Endothelial cell of umbilical vein (primary cell): ENCODE measurements at regions not wholly inside any gene's neighbourhood (a gene's known extent, or its start where the extent isn't known, plus 50 kb on each side); places are given as distances from the start of the nearest gene placed in this dataset.
"Not testable (repeated sequence)": the region's sequence is repeated elsewhere in the genome, so short reads cannot be mapped to it uniquely, and the experiment has no call there.

Source experiments
- BruUV-seq: library from RNA; stranded (reverse); fragments of 400-500 nt; replicated peaks from 2 replicates; lab custom pipeline; 2021; lab: Mats Ljungman, UMichigan
- CTCF ChIA-PET: fragments of 300-600, 350-600 bp; sonication (Branson Sonifier 250); formaldehyde crosslinking; loops from one replicate; lab custom pipeline; 2021; ENCODE audit warnings: antibody characterized with exemption, inconsistent platforms; lab: Charles Lee
- POLR2A ChIA-PET: fragments of 300-600, 350-600 bp; sonication (Branson Sonifier 250); formaldehyde crosslinking; loops from one replicate; lab custom pipeline; 2021; ENCODE audit warnings: antibody characterized with exemption, inconsistent platforms; lab: Charles Lee
- DNase-seq: peaks from one replicate; pipeline ENCODE4 v3.0.0-alpha.2; 2011; ENCODE audit warnings: low read depth, low spot score
- FAIRE-seq: peaks from 2 replicates; lab custom pipeline; 2011; peaks lifted over from hg19 to GRCh38; lab: Jason Lieb, UNC
- H2AFZ ChIP-seq: 2 replicates; pipeline ENCODE4 v1.6.0; 2012; ENCODE audit warnings: low read depth, low read length, control low read depth, inconsistent platforms
- H3K27ac ChIP-seq: 2 replicates; pipeline ENCODE4 v1.5.1; 2011; ENCODE audit warnings: low read depth, mild to moderate bottlenecking, control low read depth, low read length, moderate library complexity; ENCODE audit not compliant: insufficient read depth
- H3K27me3 ChIP-seq, 2 experiments: 2 replicates each; pipeline versions ENCODE4 v1.6.0 to v1.6.1; 2011; ENCODE audit warnings: low read length in 2 of 2, mixed read lengths in 1 of 2; ENCODE audit not compliant: control insufficient read depth in 2 of 2, insufficient read depth in 2 of 2
- H3K36me3 ChIP-seq, 2 experiments: 2 replicates in 1 of 2; 3 replicates in 1 of 2; pipeline ENCODE4 v1.5.1; 2011; ENCODE audit warnings: low read length in 2 of 2, mild to moderate bottlenecking in 1 of 2, moderate library complexity in 1 of 2; ENCODE audit not compliant: control insufficient read depth in 2 of 2, insufficient read depth in 2 of 2; ENCODE audit errors: extremely low read depth in 1 of 2
- H3K4me1 ChIP-seq: 3 replicates; pipeline ENCODE4 v1.5.1; 2011; ENCODE audit warnings: mild to moderate bottlenecking, low read length; ENCODE audit not compliant: control insufficient read depth, insufficient read depth; ENCODE audit errors: extremely low read depth
- H3K4me2 ChIP-seq: 2 replicates; pipeline ENCODE4 v1.6.1; 2011; ENCODE audit warnings: low read length, control low read depth, mixed read lengths; ENCODE audit not compliant: insufficient read depth
- H3K4me3 ChIP-seq, 3 experiments: fragments of 200-600 bp in 1 of 3; sonication (generic), shearing (Covaris generic) in 1 of 3; replicated peaks in 1 of 3; 2 replicates each; pipeline ENCODE4 v1.5.1; 2011 to 2016; ENCODE audit warnings: control low read depth in 3 of 3, low read length in 3 of 3, mild to moderate bottlenecking in 2 of 3, inconsistent platforms in 1 of 3, low read depth in 1 of 3, moderate library complexity in 1 of 3; ENCODE audit not compliant: insufficient read depth in 1 of 3
- H3K79me2 ChIP-seq: 2 replicates; pipeline ENCODE4 v1.6.0; 2012; ENCODE audit warnings: low read length, inconsistent platforms; ENCODE audit not compliant: control insufficient read depth, insufficient read depth
- H3K9ac ChIP-seq: replicated peaks from 2 replicates; pipeline ENCODE3; 2011; ENCODE audit warnings: low read length, control low read depth; ENCODE audit not compliant: insufficient read depth; ENCODE audit errors: extremely low read depth
- H3K9me1 ChIP-seq: replicated peaks from 3 replicates; pipeline ENCODE4 v1.6.0; 2011; ENCODE audit warnings: mild to moderate bottlenecking, low read length; ENCODE audit not compliant: control insufficient read depth, insufficient read depth; ENCODE audit errors: extremely low read depth
- H3K9me3 ChIP-seq: replicated peaks from 2 replicates; pipeline ENCODE4 v1.5.1; 2012; ENCODE audit warnings: low read length, inconsistent platforms; ENCODE audit not compliant: control insufficient read depth, insufficient read depth
- H4K20me1 ChIP-seq: replicated peaks from 2 replicates; pipeline ENCODE3; 2011; ENCODE audit warnings: mild to moderate bottlenecking, low read length; ENCODE audit not compliant: control insufficient read depth, insufficient read depth; ENCODE audit errors: extremely low read depth
- FOS ChIP-seq: IDR thresholded peaks from 2 replicates; pipeline ENCODE4 v1.6.1; 2011; ENCODE audit warnings: mild to moderate bottlenecking, low read length, moderate library complexity, borderline replicate concordance; ENCODE audit not compliant: insufficient read depth
- JUN ChIP-seq: IDR thresholded peaks from 2 replicates; pipeline ENCODE4 v1.6.1; 2011; ENCODE audit warnings: borderline replicate concordance, low read depth; ENCODE audit not compliant: insufficient read length, insufficient read depth
- MYC ChIP-seq: IDR thresholded peaks from one replicate; pipeline ENCODE4 v1.6.1; 2011; ENCODE audit warnings: mild to moderate bottlenecking, low read depth, low read length
- POLR2A ChIP-seq: IDR thresholded peaks from 2 replicates; pipeline ENCODE4 v1.6.1; 2012; ENCODE audit warnings: low read depth, mild to moderate bottlenecking, control low read depth, low read length
- POLR2AphosphoS5 ChIP-seq: IDR thresholded peaks from 2 replicates; pipeline ENCODE4 v1.6.1; 2012; ENCODE audit warnings: low read depth, mild to moderate bottlenecking, control low read depth, low read length, moderate library complexity; ENCODE audit not compliant: insufficient read depth
- dilution Hi-C: fragments of 300-500 bp; cut with MboI; formaldehyde crosslinking; loops from one replicate; pipeline ENCODE4 v1.15.0; 2019; ENCODE audit warnings: low sequenced_read_pairs; ENCODE audit not compliant: extremely low pct_ligation_motif_present
- intact Hi-C: fragments of 100-400 bp; cut with micrococcal nuclease; formaldehyde crosslinking; loops from one replicate; pipeline ENCODE4 v1.10.0; 2022
- TF ChIP-seq, protein P1 (sequence below), 2 donors: IDR thresholded peaks; 1 replicate in 1 of 2; 2 replicates in 1 of 2; pipeline ENCODE4 v1.5.1; 2011; ENCODE audit warnings: low read length in 2 of 2, mild to moderate bottlenecking in 2 of 2, moderate library complexity in 2 of 2, control low read depth in 1 of 2, inconsistent platforms in 1 of 2, low read depth in 1 of 2; ENCODE audit not compliant: insufficient read depth in 1 of 2; ENCODE audit errors: extremely low read depth in 1 of 2
- TF ChIP-seq, protein P2 (sequence below): IDR thresholded peaks from 2 replicates; pipeline ENCODE4 v1.6.1; 2011; ENCODE audit not compliant: insufficient read depth, insufficient read length

DNA sequence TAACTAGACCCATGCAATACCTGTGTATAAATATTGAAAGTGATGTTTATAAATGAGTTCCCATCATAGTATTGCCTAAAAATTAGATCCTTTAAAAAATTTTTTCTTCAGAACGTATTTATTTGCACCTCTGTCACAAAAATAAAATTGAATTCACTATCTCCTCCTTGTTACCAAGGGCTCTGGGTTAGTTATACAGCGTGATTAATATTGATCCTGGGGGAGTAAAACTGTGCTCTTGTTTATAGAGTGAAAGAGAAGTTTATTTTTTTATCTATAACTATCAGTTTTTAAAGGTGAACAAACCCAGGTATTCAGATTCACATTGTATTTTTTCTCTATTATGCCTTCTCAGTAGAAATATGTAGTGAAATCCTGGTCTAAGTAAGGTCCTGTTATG lies 458.5 kb downstream of the CPS1 start:
- no peak overlapping the region for H3K9ac ChIP-seq
- H3K4me3 ChIP-seq, result no peak overlapping the region
- dilution Hi-C loops, result no loop called here
- BruUV-seq, result no TSS peak
- H3K79me2 ChIP-seq, result no peaks in the 10 kb centered on the region
- FAIRE-seq, result no peak
- no peak for DNase-seq
- intact Hi-C loops, result no loop called here
- H3K9me1 ChIP-seq, result no peaks in the 10 kb centered on the region
- no peaks in the 10 kb centered on the region for H3K36me3 ChIP-seq
- no peaks in the 10 kb centered on the region for H4K20me1 ChIP-seq
- no peak overlapping the region for H3K27ac ChIP-seq
- H3K4me1 ChIP-seq, result no peaks in the 10 kb centered on the region
- TF ChIP-seq, protein P1, sequence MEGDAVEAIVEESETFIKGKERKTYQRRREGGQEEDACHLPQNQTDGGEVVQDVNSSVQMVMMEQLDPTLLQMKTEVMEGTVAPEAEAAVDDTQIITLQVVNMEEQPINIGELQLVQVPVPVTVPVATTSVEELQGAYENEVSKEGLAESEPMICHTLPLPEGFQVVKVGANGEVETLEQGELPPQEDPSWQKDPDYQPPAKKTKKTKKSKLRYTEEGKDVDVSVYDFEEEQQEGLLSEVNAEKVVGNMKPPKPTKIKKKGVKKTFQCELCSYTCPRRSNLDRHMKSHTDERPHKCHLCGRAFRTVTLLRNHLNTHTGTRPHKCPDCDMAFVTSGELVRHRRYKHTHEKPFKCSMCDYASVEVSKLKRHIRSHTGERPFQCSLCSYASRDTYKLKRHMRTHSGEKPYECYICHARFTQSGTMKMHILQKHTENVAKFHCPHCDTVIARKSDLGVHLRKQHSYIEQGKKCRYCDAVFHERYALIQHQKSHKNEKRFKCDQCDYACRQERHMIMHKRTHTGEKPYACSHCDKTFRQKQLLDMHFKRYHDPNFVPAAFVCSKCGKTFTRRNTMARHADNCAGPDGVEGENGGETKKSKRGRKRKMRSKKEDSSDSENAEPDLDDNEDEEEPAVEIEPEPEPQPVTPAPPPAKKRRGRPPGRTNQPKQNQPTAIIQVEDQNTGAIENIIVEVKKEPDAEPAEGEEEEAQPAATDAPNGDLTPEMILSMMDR (IDR thresholded peaks at IDR 0.05; ENCODE audit: extremely low read depth in 1 of 2, insufficient read depth in 1 of 2, low read depth in 1 of 2, low read length in 2 of 2), result no peak
- TF ChIP-seq POLR2AphosphoS5, result no peak
- TF ChIP-seq JUN, result no peak
- TF ChIP-seq MYC, result no peak
- TF ChIP-seq FOS, result no peak
- TF ChIP-seq, protein P2, sequence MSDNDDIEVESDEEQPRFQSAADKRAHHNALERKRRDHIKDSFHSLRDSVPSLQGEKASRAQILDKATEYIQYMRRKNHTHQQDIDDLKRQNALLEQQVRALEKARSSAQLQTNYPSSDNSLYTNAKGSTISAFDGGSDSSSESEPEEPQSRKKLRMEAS, result no peak
- TF ChIP-seq POLR2A, result no peak
- ChIA-PET CTCF (no interaction called here), POLR2A (no interaction called here)
- H3K4me2 ChIP-seq, result no peak overlapping the region
- no peaks in the 10 kb centered on the region for H3K27me3 ChIP-seq
- no peak overlapping the region for H2AFZ ChIP-seq
- no peaks in the 10 kb centered on the region for H3K9me3 ChIP-seq

DNA sequence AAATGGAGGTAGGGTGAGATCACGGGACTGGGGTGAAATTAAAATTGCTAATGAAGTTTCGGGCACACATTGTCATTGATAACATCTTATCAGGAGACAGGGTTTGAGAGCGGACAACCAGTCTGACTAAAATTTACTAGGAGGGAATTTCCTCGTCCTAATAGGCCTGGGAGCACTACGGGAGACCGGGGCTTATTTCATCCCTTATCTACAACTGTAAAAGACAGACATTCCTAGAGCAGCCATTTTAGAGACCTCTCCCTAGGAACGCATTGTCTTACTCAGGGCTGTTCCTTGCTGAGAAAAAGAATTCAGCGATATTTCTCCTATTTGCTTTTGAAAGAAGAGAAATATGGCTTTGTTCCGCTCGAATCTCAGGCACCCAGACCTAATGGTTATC lies 468.7 kb downstream of the CPS1 start:
- CTCF ChIA-PET, result interaction anchor here (1.7 kb wide), 1 partner anchor 21 kb away, joined by 3 read pairs; no protein-coding TSS in a partner anchor
- H3K27ac ChIP-seq, H3K4me3 ChIP-seq, H3K9me3 ChIP-seq, DNase-seq, H2AFZ ChIP-seq, dilution Hi-C loops, H3K36me3 ChIP-seq, H3K4me1 ChIP-seq, H4K20me1 ChIP-seq, H3K79me2 ChIP-seq, intact Hi-C loops, H3K9me1 ChIP-seq, POLR2A ChIA-PET, FAIRE-seq, H3K9ac ChIP-seq, H3K27me3 ChIP-seq, BruUV-seq, H3K4me2 ChIP-seq: not testable (repeated sequence)
